ENCODE measurements at regions not wholly inside any gene's neighbourhood (a gene's known extent, or its start where the extent isn't known, plus 50 kb on each side); places are given as distances from the start of the nearest gene placed in this dataset.

DNA sequence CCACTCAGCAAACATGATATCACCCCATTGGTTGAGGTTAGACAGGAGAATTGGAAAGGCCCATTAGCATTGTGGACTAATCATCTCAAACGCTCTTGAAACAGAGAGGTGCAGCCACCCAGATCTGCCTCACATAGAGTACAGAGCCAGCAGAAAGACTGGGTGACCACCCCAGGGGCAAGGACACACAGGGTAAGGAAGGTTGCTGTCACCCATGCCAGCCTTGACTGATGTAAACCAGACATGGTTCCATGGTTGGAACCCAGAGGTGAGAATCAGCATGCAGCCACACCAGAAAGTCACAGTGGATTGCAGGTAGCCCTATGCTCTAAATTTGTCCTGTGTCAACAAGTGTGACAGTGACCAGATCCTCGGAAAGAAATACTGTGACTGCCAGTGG is 1268.8 kb downstream of the EFNB2 start:
- DNase-seq = no peak

DNA sequence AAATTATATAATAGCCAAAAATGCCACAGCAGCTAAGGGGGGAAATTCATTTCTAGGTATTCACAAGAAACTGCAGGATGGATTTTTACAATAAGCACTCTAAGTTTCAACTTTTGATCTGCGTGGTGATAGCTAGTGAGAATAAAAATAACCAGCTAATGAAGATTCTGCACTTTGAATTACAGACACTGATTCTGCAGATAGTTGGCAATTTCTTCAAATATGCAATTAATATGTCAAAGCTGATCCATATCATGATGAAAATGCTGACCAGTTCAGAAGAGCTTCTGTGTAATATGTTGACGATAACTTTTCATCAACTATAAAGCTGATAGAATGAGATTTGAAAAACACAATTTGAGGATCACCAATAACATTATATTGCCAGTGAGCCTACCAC is 1272.9 kb downstream of the EFNB2 start:
- no peak for DNase-seq

DNA sequence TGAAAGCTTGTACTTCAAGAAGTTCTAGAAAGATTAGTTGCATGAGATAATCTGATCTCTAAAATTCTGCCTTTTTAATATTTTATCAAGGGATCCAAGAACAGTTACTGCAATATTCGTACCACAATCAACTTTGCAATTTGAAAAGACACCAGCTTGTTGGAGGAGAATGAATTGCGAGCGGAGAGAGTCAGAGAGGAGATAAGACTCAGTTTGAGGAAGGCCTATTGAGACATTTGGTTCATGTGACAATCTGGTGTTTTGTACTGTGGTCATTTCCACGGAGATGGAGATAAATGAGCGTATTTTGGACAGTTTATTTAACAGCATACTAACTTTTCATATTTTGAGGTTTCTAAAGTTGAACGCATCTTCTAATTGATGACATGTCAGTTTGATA is 1276.0 kb downstream of the EFNB2 start:
- DNase-seq = no peak

DNA sequence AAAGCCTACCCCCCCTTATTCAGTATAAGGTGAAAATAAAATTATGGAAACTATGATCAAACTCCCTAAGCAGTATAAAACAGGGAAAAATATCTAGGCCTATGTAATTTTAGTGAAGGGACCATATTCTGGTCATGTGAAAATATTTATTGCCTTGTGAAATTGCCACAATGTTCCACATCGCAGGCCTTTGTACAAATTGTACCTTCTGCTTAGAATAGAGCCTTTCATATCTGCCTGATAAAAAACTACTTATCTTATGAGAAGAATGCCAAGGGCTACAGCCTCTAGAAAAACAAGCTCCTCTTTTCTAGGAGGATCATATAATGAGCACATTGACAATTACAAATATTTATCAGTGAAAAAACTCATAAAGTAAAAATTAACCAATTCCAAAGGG is 1280.0 kb downstream of the EFNB2 start:
- DNase-seq = no peak

DNA sequence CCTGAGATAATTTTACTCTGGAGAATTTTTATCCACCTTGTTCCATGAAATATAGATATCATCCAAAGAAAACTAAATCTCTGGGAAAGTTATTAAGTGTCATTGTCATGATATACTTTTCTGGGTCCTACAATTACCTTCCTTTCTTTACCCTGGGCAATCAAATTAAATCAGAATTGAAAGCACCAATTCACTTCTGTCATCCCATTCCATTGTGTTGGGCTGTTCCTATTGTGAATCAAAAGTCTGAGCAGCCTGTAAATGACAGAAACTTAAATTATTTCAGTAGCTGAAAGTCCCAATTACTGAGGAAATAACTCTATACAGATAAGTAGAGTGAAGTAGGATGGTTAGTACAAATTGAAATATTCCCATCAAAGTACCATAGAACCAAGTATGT is 1284.2 kb downstream of the EFNB2 start:
- DNase-seq = no peak

DNA sequence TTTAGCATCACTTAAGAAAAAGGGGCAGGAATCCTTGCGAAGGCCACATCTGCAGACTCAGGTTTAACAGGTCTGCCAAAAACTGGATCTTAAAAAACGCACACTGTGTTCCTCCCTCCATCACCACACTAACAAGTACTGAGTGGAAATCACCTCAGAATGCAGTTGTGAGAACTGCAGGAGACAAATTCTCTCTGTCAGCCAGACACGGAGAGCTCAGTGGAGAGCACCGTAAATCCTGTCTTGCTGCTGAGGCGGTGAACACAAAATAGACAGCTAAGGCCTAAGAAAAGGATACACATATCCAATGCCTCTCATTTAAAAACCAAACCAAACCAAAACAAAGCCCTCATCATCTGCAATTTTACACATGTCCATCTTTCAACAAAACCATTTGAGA is 1287.6 kb downstream of the EFNB2 start:
- DNase-seq = no peak

DNA sequence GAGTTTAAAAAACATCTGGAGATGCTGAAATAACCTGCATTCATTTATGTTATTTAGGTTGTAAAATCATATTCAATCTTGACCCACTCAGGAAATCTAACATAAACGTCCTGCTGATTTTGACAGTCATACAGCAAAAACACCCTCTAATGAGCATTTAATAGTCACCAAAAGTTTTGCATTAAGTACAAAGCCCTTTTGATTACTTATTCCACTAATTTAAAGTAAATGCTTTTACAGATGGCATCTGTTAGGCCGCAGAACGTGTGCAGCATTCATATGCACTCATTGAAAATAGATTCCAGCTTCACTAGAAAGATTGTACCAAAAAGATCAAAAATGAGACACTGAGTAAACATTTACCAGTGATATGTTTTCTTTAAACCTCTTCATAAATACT is 1295.1 kb downstream of the EFNB2 start:
- DNase-seq = no peak

DNA sequence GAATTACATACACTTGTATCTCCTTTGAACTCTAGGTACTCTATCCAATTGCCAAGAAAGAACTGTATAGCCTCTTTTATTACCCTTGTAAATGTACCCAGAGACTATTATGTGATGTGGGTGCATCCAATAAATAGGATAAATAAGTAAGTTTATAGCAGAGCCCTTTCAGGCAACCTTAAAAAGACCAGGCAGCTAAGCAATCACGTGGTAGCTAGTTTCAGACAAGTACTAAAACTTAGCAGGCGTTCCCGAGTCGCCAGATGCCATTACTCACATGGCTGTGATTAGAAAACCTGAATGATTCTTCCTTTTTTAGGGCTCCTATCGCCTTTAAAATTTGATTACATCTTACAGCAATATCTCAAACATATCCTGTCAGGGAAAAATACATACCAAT is 1303.0 kb downstream of the EFNB2 start:
- no peak for DNase-seq

DNA sequence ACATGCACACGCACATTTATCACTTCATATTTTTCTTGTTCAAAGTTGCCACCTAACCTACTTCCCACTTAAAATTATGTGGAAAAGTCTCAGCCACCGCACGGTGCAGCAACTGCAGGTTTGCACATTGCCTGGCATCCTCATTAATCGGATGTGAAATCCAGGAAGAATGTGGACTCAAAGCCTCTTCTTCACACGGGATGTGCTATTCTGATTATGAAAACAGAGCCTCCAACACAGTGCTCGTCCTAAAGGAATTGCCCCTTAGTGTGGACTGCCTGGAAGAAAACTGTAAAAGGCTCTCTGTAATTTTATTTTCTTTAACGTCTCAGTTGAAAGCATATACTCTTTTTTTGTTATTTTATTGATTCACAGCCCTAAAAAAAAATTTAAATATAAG is 1303.5 kb downstream of the EFNB2 start:
- no peak for DNase-seq

DNA sequence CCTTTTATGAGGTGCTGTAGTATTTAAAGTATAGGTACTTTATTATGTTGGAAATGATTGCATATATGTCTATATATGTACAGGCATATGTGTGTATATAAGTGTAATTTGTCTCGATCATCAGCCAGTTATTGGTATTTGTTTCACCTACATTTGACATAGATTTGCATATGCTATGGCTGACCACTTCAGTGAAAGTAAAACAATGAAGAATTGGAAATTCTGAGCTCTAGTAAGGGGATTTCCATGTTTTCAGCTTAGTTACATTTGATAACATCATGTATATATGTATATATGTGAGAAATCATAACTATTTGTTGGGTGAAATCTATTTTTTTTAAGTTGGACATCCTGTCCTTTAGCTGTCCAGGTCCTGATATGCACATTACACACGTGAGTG is 1303.9 kb downstream of the EFNB2 start:
- no peak for DNase-seq

DNA sequence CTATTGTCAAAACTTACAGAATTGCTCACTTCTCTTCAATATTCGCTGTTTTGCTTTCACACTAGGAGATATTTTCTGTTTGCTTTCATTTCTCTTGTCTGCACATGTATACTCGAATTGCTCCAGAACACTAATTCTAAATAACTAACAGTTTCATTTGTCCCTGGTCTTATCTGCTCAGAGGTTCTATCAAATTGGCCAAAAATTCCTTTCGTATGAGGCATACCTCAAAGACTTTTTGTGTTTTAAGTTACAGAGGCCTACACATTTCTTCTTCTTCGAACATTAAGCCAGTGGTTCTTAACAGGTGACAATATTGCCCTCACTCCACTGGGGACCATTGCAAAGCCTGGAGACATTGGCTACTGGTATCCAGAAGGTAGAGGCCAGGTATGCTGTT is 1314.6 kb downstream of the EFNB2 start:
- no peak for DNase-seq

DNA sequence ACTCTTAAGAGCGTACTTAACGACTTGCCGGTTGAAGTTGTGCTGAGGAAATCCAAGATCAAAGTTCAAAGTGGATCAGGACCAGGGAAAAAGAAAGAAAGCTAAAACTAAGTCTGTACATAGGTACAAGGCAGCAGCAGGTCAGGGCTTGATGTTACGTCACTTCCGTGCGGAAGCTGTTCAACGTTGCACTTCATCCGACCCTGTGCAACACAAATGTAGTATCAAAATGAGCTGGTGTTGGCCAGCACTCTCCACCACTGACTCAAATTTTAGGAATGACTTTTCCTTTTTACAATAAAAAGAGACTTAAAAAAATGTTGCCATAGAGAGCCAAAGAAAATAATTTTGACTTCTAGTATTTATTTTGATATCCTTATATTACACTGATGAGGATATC is 1315.4 kb downstream of the EFNB2 start:
- no peak for DNase-seq

DNA sequence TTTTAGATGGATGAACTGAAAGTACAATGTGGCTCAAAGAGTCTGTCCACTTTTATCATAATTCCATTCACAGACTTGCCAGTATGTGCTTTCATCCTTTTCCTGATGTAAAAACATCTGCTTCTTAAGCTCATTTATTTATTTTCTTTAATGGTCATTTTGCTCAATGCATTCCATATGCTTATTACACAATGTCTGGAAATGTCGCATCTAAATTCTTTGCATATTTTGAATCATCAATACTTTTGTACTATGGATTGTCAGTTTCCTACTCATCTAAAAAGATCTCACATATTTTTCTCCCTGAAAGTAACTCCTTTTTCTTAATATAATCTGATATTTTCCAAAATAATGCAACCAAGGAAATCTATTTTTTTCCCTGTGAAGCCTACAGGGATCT is 1315.8 kb downstream of the EFNB2 start:
- DNase-seq = no peak

DNA sequence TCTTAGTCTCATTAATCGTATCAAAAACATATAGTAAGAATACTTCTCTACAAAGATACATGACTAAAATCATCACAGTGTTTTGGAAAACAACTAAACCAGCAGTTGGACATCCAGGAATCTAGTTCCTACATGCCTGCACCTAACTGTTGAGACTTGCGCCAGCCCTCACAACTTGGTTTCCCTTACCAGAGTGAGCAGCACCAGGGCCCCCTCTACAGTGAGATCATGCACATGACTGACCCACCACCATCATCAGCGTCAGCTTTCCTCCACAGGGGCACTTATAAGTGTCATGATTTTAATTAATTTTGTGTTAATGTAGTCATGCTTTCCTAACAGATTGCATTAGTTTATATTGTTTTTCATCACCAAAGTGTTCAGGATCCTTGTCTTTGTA is 1322.0 kb downstream of the EFNB2 start:
- no peak for DNase-seq

DNA sequence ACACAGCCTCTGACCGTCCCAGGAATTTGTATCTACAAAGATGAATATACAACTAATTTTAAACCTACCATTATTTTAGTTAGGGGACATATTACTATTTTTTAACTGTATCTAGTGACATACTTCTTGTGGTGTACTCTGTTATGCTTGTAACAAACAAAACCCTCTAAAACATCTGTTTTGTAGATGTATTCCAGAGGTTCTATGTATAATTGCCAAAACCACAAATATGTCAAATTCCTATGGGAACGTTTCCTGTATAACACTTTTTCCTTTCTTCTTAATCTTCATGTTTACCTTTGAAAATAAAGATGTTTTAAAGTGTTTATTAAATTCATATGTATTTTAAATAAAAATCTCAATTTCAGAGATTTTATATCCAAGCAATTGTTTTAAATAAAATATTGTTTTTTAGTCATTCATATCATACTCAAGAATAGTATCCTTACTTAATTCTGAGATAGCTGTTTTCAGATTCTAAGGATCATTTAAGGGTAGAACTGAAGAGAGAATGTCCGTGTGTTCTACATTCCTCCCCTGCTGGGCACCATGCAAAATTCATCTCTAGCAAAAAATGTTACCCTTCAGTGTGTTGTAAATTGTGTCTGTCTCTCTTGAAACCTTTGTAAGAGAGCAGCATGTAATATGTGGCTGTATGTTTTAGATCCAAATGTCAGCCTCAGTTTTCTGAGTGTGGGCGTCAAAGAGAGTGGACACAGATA is 1327.7 kb downstream of the EFNB2 start:
- no peak for DNase-seq

DNA sequence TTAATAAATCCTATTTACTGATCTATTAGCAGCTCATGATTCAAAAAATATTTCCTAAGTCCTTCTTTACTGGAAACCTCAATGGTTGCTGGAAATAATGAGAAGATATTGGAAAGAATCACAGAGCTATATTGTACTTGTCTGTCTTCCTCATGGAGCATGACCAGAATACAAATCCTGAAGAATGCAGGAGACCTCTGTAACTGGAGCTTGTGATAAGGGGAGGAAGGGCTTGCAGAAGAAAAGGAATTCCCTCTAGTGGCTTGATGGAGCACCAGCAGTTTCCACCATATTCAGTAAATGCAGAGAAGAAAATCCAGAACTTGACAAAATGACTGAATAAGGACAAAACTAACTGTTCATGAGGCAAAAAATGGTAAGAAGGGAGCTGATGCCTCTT is 1333.1 kb downstream of the EFNB2 start:
- peak in 1 of 2 experiments; percentile 0 for DNase-seq

DNA sequence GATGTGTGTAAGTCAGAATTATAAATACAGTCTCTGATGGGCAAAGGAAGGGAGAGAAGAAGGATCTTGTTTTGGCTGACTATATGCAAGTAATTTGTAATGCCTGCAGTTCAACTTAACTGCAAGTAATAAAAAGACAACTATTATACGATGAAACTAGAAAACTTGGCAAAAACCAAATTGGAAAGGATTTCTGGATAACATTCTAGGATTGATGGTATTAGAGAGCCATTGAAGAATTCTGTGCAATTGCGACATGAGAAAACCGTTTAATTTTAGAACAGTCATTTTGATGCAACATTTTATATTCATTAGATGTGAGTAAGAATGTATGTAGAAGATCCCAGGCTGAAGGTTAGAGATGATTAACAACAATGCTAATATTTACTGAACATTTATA is 1334.1 kb downstream of the EFNB2 start:
- no peak for DNase-seq

DNA sequence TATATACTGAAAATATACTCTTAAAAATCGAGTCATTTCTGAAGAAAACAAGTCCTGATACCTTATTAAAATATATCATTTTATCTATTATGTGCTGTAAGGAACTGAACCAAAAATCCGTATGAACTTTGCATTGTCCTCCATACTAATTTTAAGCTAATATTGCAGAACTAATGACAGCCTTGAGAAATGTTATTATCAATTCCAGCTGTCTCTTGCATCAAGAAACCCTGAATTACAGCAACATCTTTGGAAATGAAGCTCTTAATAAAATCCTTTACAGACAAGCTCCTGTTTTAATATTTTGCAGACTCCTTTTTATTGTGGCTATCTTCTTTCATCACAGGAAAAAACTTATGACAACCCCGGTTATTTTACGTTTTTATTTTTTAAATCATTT is 1335.3 kb downstream of the EFNB2 start:
- DNase-seq = no peak

DNA sequence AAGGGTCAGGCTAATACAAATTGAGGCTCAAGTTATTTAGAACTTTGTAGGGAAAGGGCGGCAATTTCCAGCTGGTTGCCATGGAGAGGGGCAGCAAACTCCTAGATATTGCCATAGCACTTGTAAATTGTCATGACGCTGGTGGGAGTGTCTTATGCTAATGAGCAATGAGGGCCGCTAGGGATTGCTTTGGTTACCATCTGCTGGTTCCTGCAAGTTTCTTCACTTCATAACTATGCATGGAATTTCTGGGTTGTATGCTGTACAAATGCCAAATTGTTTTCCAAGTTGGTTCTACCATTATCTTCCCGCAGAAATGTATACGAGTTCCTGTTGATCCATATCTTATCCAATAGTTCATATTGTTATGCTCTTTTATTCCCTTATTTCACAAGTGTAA is 1339.4 kb downstream of the EFNB2 start:
- DNase-seq = peak in 1 of 2 experiments; percentile 2

DNA sequence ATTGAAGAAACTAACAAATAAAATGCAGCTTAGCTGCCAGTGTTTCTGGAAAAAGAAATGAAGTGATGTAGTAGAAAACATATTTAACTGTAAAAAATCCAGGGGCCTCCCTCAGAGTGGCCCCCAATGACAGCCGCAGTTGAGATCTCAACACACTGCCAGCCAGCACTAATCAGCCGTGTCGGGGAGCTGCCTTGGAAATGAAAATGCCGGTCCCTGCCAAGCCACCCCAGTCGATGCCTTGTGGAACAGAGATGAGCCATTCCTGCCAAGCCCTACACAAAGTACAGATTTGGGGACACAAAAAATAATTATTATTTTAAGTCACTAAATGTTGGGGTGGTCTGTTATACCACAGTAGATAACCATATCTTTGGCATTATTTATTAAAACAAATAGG is 1342.4 kb downstream of the EFNB2 start:
- DNase-seq = no peak

DNA sequence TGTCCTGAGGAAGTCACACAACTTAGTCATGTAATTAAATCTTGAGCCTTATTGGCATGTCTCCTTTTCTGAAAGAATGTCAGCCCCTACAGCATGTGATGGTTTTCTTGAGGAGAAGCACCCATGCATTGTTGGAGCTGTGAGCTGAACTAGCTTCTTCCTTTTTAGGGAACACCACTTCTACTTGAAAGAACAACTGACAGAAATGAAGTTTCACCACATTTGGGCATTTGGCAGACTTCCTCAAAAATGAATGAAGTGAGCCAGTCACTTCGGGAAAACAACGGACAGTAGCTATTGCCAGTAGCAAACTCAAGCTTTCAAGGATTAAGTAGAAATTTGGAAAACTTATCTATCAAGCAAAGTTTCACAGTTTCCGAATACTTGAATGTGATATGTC is 1351.3 kb downstream of the EFNB2 start:
- no peak for DNase-seq

DNA sequence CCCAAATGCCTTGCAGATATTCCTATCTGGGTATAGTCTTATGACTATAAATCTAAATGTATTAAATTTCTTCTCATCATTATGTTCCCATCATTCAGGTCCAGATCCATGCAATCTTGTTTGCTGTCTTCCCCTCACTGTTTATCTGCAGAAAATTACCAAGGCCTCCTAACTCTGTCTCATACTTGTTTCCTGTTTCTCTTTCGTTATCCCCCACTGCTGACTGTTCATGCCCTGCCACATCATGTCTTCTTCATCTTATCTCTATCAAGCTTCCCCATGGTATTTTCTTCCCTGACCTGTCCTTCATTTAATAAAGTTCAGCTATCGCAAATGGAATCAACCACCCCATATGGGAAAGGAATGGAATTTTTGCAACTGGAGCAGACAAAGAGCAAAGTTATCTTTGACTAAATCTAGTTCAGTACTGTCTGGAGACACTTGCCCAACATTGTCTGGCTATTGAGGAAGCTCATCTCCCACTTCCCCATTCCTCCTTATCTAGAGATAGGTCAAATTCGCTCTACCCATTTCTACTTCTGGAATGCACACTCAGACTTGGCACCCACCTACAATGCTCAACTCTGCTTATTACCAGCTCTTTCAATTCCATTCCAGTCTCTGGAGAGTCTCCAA is 1358.1 kb downstream of the EFNB2 start:
- DNase-seq = no peak

DNA sequence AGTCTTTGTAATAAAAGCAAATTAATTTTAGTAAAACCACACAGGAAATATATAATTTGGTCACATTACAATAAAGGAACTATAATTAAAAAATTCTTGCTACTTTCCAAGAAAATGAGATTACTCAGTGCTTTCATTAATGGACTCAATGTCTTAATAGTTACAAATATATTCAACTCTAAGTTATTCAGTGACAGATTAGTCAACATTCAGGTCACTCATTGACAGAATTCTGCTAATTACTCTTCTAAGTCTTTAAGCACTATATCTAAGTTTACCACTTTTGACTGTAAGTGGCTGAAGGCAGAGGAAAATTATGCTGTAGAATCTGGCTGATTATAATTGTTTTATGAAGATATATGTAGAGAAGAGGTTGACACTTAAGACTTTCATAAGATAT is 1365.0 kb downstream of the EFNB2 start:
- no peak for DNase-seq

DNA sequence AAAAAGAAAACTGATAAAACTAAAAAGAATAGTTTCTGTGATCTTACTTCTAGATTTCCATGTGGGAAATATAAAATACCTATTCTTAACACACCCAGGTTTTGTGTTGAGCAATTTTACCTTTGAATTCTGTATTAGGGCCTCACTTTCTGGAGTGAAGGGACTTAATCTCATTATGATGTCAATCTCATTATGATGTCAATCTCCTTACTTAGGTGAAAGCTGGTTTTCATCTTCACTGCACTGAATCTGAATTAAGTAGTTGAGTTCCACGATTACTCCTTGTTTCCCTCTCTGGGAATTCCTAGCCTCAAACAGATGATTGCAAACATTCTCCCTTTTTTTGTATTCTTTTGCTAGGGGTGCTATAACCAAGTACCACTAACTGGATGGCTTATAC is 1367.2 kb downstream of the EFNB2 start:
- DNase-seq = no peak

DNA sequence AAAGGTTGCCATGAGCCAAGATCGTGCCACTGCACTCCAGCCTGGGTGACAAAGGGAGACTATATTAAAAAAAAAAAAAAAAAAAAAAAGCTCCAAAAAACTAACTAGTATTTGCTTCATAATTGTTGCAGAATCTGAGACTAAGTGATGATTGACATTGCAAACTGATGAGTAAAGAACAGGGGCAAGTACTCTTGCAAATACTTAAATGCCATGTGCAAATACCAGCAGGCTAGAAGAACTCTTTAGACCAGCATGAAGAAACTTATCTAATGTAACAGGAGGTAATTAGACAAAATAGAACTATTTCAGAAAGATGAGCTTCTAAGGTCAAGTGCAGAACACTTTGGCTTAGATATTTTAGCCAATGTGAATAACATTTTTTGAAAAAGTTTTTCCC is 1368.1 kb downstream of the EFNB2 start:
- no peak for DNase-seq
